ENCODE measurements at regions not wholly inside any gene's neighbourhood (a gene's known extent, or its start where the extent isn't known, plus 50 kb on each side); places are given as distances from the start of the nearest gene placed in this dataset.

- no peaks in the 10 kb centered on the region for H3K9me3 ChIP-seq
- TF ChIP-seq CTCF (IDR thresholded peaks at IDR 0.05) = no peak
- H3K4me3 ChIP-seq = no peak overlapping the region
- H3K4me1 ChIP-seq = peaks cover 0 to 9% of the 10 kb centered on the region in 2 donors
- DNase-seq (no peak), ATAC-seq (no peak)
- no peaks in the 10 kb centered on the region for H3K27me3 ChIP-seq
- intact Hi-C loops (cut with DNase I) = no loop called here
- H3K27ac ChIP-seq = no peak overlapping the region
- H3K36me3 ChIP-seq = no peaks in the 10 kb centered on the region
These were observed 195.4 kb downstream of the MACC1 start for GRCh38 chr7:20021831-20022230.

- DNase-seq (no peak), ATAC-seq (no peak)
- TF ChIP-seq CTCF (IDR thresholded peaks at IDR 0.05) = no peak
- H3K4me3 ChIP-seq = no peak overlapping the region
- no peaks in the 10 kb centered on the region for H3K27me3 ChIP-seq
- H3K4me1 ChIP-seq = peaks cover 0 to 9% of the 10 kb centered on the region in 2 donors
- H3K9me3 ChIP-seq = no peaks in the 10 kb centered on the region
- H3K36me3 ChIP-seq = no peaks in the 10 kb centered on the region
- intact Hi-C loops (cut with DNase I) = no loop called here
- H3K27ac ChIP-seq = no peak overlapping the region
These were observed 196.1 kb downstream of the MACC1 start for GRCh38 chr7:20021066-20021465.

- no peak overlapping the region for H3K27ac ChIP-seq
- H3K4me3 ChIP-seq = no peak overlapping the region
- no peaks in the 10 kb centered on the region for H3K36me3 ChIP-seq
- no peak for ATAC-seq
- TF ChIP-seq CTCF (IDR thresholded peaks at IDR 0.05) = no peak
- no peak for DNase-seq
- intact Hi-C loops (cut with DNase I) = no loop called here
- no peaks in the 10 kb centered on the region for H3K9me3 ChIP-seq
- H3K27me3 ChIP-seq = no peaks in the 10 kb centered on the region
- H3K4me1 ChIP-seq = peaks cover 0 to 9% of the 10 kb centered on the region in 2 donors
These were observed 197.3 kb downstream of the MACC1 start for GRCh38 chr7:20019757-20020432.

- ATAC-seq (no peak), DNase-seq (no peak)
- no peak for TF ChIP-seq CTCF (IDR thresholded peaks at IDR 0.05)
- peaks cover 0 to 4% of the 10 kb centered on the region in 2 donors for H3K4me1 ChIP-seq
- no peaks in the 10 kb centered on the region for H3K27me3 ChIP-seq
- H3K36me3 ChIP-seq = no peaks in the 10 kb centered on the region
- H3K4me3 ChIP-seq = no peak overlapping the region
- no peaks in the 10 kb centered on the region for H3K9me3 ChIP-seq
- intact Hi-C loops (cut with DNase I) = no loop called here
- H3K27ac ChIP-seq = no peak overlapping the region
These were observed 200.5 kb downstream of the MACC1 start for GRCh38 chr7:20016669-20017068.

GRCh38 chr7:20013536-20013935 lies 203.6 kb downstream of the MACC1 start:
- H3K36me3 ChIP-seq = no peaks in the 10 kb centered on the region
- no peaks in the 10 kb centered on the region for H3K9me3 ChIP-seq
- no peaks in the 10 kb centered on the region for H3K27me3 ChIP-seq
- intact Hi-C loops (cut with DNase I) = no loop called here
- H3K27ac ChIP-seq = no peak overlapping the region
- TF ChIP-seq CTCF (IDR thresholded peaks at IDR 0.05) = no peak
- ATAC-seq (no peak), DNase-seq (no peak)
- H3K4me1 ChIP-seq = no peaks in the 10 kb centered on the region
- no peak overlapping the region for H3K4me3 ChIP-seq

All from left lung (tissue), 4 donors.